Posterior vena cava (tissue), 2 donors: ENCODE measurements at regions not wholly inside any gene's neighbourhood (a gene's known extent, or its start where the extent isn't known, plus 50 kb on each side); places are given as distances from the start of the nearest gene placed in this dataset.
"Not testable (repeated sequence)": the region's sequence is repeated elsewhere in the genome, so short reads cannot be mapped to it uniquely, and the experiment has no call there.

Experiments
- DNase-seq: peaks from one replicate; pipeline ENCODE4 v3.0.0-alpha.2; 2020; ENCODE audit warnings: low spot score
- intact Hi-C, 2 donors: fragments of 100-400 bp; cut with DNase I; formaldehyde crosslinking; loops; one replicate each; pipeline versions ENCODE4 v1.14.1 to v1.14.2; 2022 to 2023
- donor health status: DM: yes; HTN: yes; CAD: no.
- donor health status: DM: yes; HTN: yes; CAD: no.

- intact Hi-C loops = loop anchor here in 1 of 2 donors (10.0 kb wide), 1 partner anchor 75 kb away; no protein-coding TSS in a partner anchor
- no peak for DNase-seq
These were observed 232.6 kb downstream of the BAMBI start for GRCh38 chr10:28909875-28910274.

- intact Hi-C loops = no loop called here
These were observed 233.6 kb downstream of the BAMBI start for GRCh38 chr10:28910956-28911355.

GRCh38 chr10:28911511-28911910 lies 234.2 kb downstream of the BAMBI start:
- DNase-seq, intact Hi-C loops: not testable (repeated sequence)

More at GRCh38 chr10:28910956-28911355, 233.6 kb downstream of the BAMBI start:
- DNase-seq = no peak

- no peak for DNase-seq
- intact Hi-C loops = no loop called here
These were observed 234.9 kb downstream of the BAMBI start for GRCh38 chr10:28912017-28912783.

GRCh38 chr10:28913436-28914237 lies 236.3 kb downstream of the BAMBI start:
- intact Hi-C loops = no loop called here
- no peak for DNase-seq

GRCh38 chr10:28914701-28915100 lies 237.4 kb downstream of the BAMBI start:
- intact Hi-C loops = no loop called here
- DNase-seq = no peak

- intact Hi-C loops = no loop called here
- no peak for DNase-seq
These were observed 238.8 kb downstream of the BAMBI start for GRCh38 chr10:28915989-28916588.

GRCh38 chr10:28920091-28920490 lies 242.8 kb downstream of the BAMBI start:
- DNase-seq = no peak
- intact Hi-C loops = no loop called here

GRCh38 chr10:28922127-28922526 lies 244.8 kb downstream of the BAMBI start:
- no peak for DNase-seq
- intact Hi-C loops = no loop called here

GRCh38 chr10:28922861-28923260 lies 245.5 kb downstream of the BAMBI start:
- intact Hi-C loops = no loop called here
- DNase-seq = no peak

GRCh38 chr10:28924717-28925116 lies 247.4 kb downstream of the BAMBI start:
- intact Hi-C loops = no loop called here
- no peak for DNase-seq

GRCh38 chr10:28925121-28925663 lies 247.9 kb downstream of the BAMBI start:
- intact Hi-C loops = no loop called here
- DNase-seq = peak; percentile 84

GRCh38 chr10:28926932-28927331 lies 249.6 kb downstream of the BAMBI start:
- intact Hi-C loops = no loop called here
- DNase-seq = no peak

GRCh38 chr10:28928484-28928883 lies 251.2 kb downstream of the BAMBI start:
- intact Hi-C loops = no loop called here
- DNase-seq = no peak

- intact Hi-C loops = no loop called here
- DNase-seq = no peak
These were observed 252.6 kb downstream of the BAMBI start for GRCh38 chr10:28929942-28930341.

- intact Hi-C loops = no loop called here
- DNase-seq = no peak
These were observed 253.5 kb downstream of the BAMBI start for GRCh38 chr10:28930514-28931495.

GRCh38 chr10:28935061-28935460 lies 257.7 kb downstream of the BAMBI start:
- DNase-seq = no peak
- intact Hi-C loops = no loop called here

GRCh38 chr10:28937959-28938358 lies 260.6 kb downstream of the BAMBI start:
- intact Hi-C loops = no loop called here
- DNase-seq = no peak

- no peak for DNase-seq
- intact Hi-C loops = no loop called here
These were observed 261.4 kb downstream of the BAMBI start for GRCh38 chr10:28938745-28939144.
